ENCODE measurements at regions not wholly inside any gene's neighbourhood (a gene's known extent, or its start where the extent isn't known, plus 50 kb on each side); places are given as distances from the start of the nearest gene placed in this dataset.

DNA sequence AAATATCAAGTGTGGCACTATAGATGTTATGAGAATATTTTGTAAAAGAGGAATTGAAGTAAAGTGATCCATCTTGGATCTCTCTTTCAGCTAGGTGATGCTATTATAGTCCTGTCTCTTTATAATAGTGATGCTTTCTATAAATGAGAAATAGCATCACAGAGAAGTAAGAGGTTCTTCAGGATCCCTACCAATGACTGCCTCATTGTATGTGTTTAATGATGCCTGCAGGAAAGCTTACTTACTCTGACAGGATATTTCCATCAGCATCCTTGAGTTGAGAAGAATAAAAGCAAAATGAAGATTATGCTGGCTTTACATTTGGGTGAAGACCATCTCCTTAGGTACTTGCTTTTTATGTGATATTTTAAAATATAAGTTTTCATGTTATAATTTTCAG lies 846.0 kb upstream of the LRFN5 start:
- TF ChIP-seq, protein P1, sequence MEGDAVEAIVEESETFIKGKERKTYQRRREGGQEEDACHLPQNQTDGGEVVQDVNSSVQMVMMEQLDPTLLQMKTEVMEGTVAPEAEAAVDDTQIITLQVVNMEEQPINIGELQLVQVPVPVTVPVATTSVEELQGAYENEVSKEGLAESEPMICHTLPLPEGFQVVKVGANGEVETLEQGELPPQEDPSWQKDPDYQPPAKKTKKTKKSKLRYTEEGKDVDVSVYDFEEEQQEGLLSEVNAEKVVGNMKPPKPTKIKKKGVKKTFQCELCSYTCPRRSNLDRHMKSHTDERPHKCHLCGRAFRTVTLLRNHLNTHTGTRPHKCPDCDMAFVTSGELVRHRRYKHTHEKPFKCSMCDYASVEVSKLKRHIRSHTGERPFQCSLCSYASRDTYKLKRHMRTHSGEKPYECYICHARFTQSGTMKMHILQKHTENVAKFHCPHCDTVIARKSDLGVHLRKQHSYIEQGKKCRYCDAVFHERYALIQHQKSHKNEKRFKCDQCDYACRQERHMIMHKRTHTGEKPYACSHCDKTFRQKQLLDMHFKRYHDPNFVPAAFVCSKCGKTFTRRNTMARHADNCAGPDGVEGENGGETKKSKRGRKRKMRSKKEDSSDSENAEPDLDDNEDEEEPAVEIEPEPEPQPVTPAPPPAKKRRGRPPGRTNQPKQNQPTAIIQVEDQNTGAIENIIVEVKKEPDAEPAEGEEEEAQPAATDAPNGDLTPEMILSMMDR (IDR thresholded peaks at IDR 0.05), result no peak
- no peak for TF ChIP-seq POLR2A (IDR thresholded peaks at IDR 0.05)
- TF ChIP-seq POLR2AphosphoS5 (IDR thresholded peaks at IDR 0.05; ENCODE audit: insufficient read depth in 1 of 2, low read depth in 1 of 2), result no peak
